ENCODE measurements at regions not wholly inside any gene's neighbourhood (a gene's known extent, or its start where the extent isn't known, plus 50 kb on each side); places are given as distances from the start of the nearest gene placed in this dataset.

- 25% methylated on average over 3 of the region's 3 CpGs for WGBS
- Histone ChIP-seq H3K4me3 (no peak overlapping the region), H3K27ac (no peak overlapping the region), H3K27me3 (no peaks in the 10 kb centered on the region), H3K9me3 (no peaks in the 10 kb centered on the region), H3K4me1 (no peaks in the 10 kb centered on the region), H3K36me3 (no peaks in the 10 kb centered on the region)
- no peak for TF ChIP-seq EP300 (IDR thresholded peaks at IDR 0.05)
- TF ChIP-seq CTCF (IDR thresholded peaks at IDR 0.05) = no peak
- TF ChIP-seq POLR2AphosphoS5 (IDR thresholded peaks at IDR 0.05) = no peak
- no peak for TF ChIP-seq POLR2A (IDR thresholded peaks at IDR 0.05)
- DNase-seq (ENCODE audit: low spot score in 2 of 2) = no peak
Observed at GRCh38 chr2:6159606-6160005, 467.4 kb downstream of the SOX11 start.

- Histone ChIP-seq H3K36me3 (no peaks in the 10 kb centered on the region), H3K4me3 (no peak overlapping the region), H3K27ac (no peak overlapping the region), H3K9me3 (no peaks in the 10 kb centered on the region), H3K4me1 (no peaks in the 10 kb centered on the region), H3K27me3 (no peaks in the 10 kb centered on the region)
- no peak for DNase-seq (ENCODE audit: low spot score in 2 of 2)
- TF ChIP-seq POLR2AphosphoS5 (IDR thresholded peaks at IDR 0.05) = no peak
- no peak for TF ChIP-seq EP300 (IDR thresholded peaks at IDR 0.05)
- no peak for TF ChIP-seq CTCF (IDR thresholded peaks at IDR 0.05)
- no peak for TF ChIP-seq POLR2A (IDR thresholded peaks at IDR 0.05)
- WGBS = 87% methylated on average over 7 of the region's 7 CpGs
Observed at GRCh38 chr2:6163932-6164331, 471.7 kb downstream of the SOX11 start.

GRCh38 chr2:6164986-6165747, 473.0 kb downstream of the SOX11 start:
- no peak overlapping the region for H3K4me3 ChIP-seq
- WGBS = 68% methylated on average over 11 of the region's 11 CpGs

GRCh38 chr2:6167592-6168138, 475.5 kb downstream of the SOX11 start:
- Histone ChIP-seq H3K27ac (no peak overlapping the region), H3K36me3 (no peaks in the 10 kb centered on the region), H3K9me3 (no peaks in the 10 kb centered on the region), H3K27me3 (no peaks in the 10 kb centered on the region), H3K4me1 (no peaks in the 10 kb centered on the region), H3K4me3 (no peak overlapping the region)
- 75% methylated on average over 14 of the region's 14 CpGs for WGBS
- no peak for TF ChIP-seq CTCF (IDR thresholded peaks at IDR 0.05)
- no peak for DNase-seq (ENCODE audit: low spot score in 2 of 2)

More at GRCh38 chr2:6164986-6165747, 473.0 kb downstream of the SOX11 start:
- H3K36me3 ChIP-seq = no peaks in the 10 kb centered on the region
- no peak for DNase-seq (ENCODE audit: low spot score in 2 of 2)
- no peaks in the 10 kb centered on the region for H3K9me3 ChIP-seq
- H3K27ac ChIP-seq = no peak overlapping the region
- TF ChIP-seq CTCF (IDR thresholded peaks at IDR 0.05) = no peak
- no peak for TF ChIP-seq POLR2A (IDR thresholded peaks at IDR 0.05)
- no peak for TF ChIP-seq POLR2AphosphoS5 (IDR thresholded peaks at IDR 0.05)
- TF ChIP-seq EP300 (IDR thresholded peaks at IDR 0.05) = no peak
- H3K4me1 ChIP-seq = no peaks in the 10 kb centered on the region
- H3K27me3 ChIP-seq = no peaks in the 10 kb centered on the region

GRCh38 chr2:6168485-6168884, 476.3 kb downstream of the SOX11 start:
- Histone ChIP-seq H3K4me3 (no peak overlapping the region), H3K9me3 (no peaks in the 10 kb centered on the region), H3K4me1 (no peaks in the 10 kb centered on the region), H3K27me3 (no peaks in the 10 kb centered on the region), H3K27ac (no peak overlapping the region), H3K36me3 (no peaks in the 10 kb centered on the region)
- 70% methylated on average over 1 of the region's 1 CpG for WGBS
- TF ChIP-seq EP300 (IDR thresholded peaks at IDR 0.05) = no peak
- TF ChIP-seq CTCF (IDR thresholded peaks at IDR 0.05) = no peak
- TF ChIP-seq POLR2A (IDR thresholded peaks at IDR 0.05) = no peak
- no peak for TF ChIP-seq POLR2AphosphoS5 (IDR thresholded peaks at IDR 0.05)
- no peak for DNase-seq (ENCODE audit: low spot score in 2 of 2)
